ENCODE measurements at regions not wholly inside any gene's neighbourhood (a gene's known extent, or its start where the extent isn't known, plus 50 kb on each side); places are given as distances from the start of the nearest gene placed in this dataset.

DNA sequence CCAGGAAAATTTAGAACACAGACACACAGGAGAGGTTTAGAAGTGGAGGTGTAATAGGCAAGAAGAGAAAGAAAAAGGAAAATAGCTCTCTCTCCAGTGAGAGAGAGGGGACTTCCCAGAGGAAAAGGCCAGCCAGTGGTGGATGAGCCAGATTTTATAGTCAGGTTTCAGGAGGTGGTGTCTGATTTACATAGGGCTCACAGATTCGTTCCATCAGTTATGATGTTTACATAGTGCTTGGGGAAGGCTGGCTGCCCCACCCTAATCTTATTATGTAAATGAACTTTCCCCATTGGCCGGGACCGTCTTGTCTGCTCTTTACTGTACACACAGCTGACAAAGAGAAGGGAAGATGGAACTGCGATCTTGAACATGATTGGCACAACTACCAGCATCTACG, 797.3 kb downstream of the PLA2G4A start:
- Histone ChIP-seq H2BK15ac (replicated peaks; ENCODE audit: low read depth) (no peak overlapping the region), H2BK5ac (ENCODE audit: low read length) (no peak overlapping the region), H3K4me3 (ENCODE audit: low read length) (no peak overlapping the region), H3K18ac (ENCODE audit: low read length) (peak overlapping the region; percentile 75), H3K9ac (ENCODE audit: low read length) (no peak overlapping the region), H3K56ac (ENCODE audit: low read length) (no peak overlapping the region), H2BK120ac (ENCODE audit: low read depth, low read length) (no peak overlapping the region), H3K27me3 (ENCODE audit: insufficient read depth, low read length, poor library complexity) (no peaks in the 10 kb centered on the region), H3K36me3 (ENCODE audit: control insufficient read depth, insufficient read depth, low read length) (no peaks in the 10 kb centered on the region), H3K23ac (ENCODE audit: low read length) (no peak overlapping the region), H3K4ac (ENCODE audit: low read depth, low read length) (no peak overlapping the region), H3K4me2 (ENCODE audit: low read length) (no peak overlapping the region), H3K79me1 (ENCODE audit: low read length) (no peaks in the 10 kb centered on the region), H3K27ac (ENCODE audit: low read depth, low read length) (no peak overlapping the region), H3K4me1 (ENCODE audit: control insufficient read depth, low read depth, low read length) (no peaks in the 10 kb centered on the region), H4K5ac (ENCODE audit: low read length) (no peak overlapping the region), H4K8ac (ENCODE audit: low read depth, low read length) (no peak overlapping the region), H2AK5ac (ENCODE audit: low read length) (no peak overlapping the region), H3K79me2 (ENCODE audit: control insufficient read depth, insufficient read depth, low read length) (no peaks in the 10 kb centered on the region)
- no CpG with 5 or more reads among the region's 5 CpGs for WGBS (ENCODE audit: extremely low coverage, insufficient coverage, low lambda C conversion rate)
- no peak for DNase-seq

DNA sequence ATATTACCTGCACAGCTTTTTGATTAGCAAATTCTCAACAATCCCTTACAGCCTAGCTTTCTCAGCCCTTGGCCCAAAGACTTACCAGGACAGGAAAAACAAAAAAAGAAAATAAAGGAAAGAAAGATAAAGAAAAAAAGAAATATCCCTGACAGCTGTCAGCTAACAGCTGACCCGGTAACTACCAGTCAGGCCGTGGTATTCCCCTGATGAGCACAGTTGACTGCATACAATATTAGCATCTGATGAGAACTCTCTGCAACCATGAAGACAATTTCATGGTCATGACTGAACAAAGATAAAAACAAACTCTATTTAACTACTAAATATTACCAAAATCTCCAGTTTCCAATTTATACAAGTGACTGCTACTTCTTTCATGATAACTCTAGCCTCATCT, 798.8 kb downstream of the PLA2G4A start:
- H4K8ac ChIP-seq (ENCODE audit: low read depth, low read length), result no peak overlapping the region
- no peaks in the 10 kb centered on the region for H3K27me3 ChIP-seq (ENCODE audit: insufficient read depth, low read length, poor library complexity)
- H3K4ac ChIP-seq (ENCODE audit: low read depth, low read length), result no peak overlapping the region
- no peak overlapping the region for H3K4me3 ChIP-seq (ENCODE audit: low read length)
- H3K9ac ChIP-seq (ENCODE audit: low read length), result no peak overlapping the region
- H3K27ac ChIP-seq (ENCODE audit: low read depth, low read length), result no peak overlapping the region
- no peak overlapping the region for H2BK5ac ChIP-seq (ENCODE audit: low read length)
- no CpG with 5 or more reads among the region's 2 CpGs for WGBS (ENCODE audit: extremely low coverage, insufficient coverage, low lambda C conversion rate)
- H3K79me2 ChIP-seq (ENCODE audit: control insufficient read depth, insufficient read depth, low read length), result no peaks in the 10 kb centered on the region
- H3K36me3 ChIP-seq (ENCODE audit: control insufficient read depth, insufficient read depth, low read length), result no peaks in the 10 kb centered on the region
- no peak overlapping the region for H2BK120ac ChIP-seq (ENCODE audit: low read depth, low read length)
- H3K4me1 ChIP-seq (ENCODE audit: control insufficient read depth, low read depth, low read length), result no peaks in the 10 kb centered on the region
- H4K5ac ChIP-seq (ENCODE audit: low read length), result no peak overlapping the region
- no peaks in the 10 kb centered on the region for H3K79me1 ChIP-seq (ENCODE audit: low read length)
- H3K18ac ChIP-seq (ENCODE audit: low read length), result no peak overlapping the region
- no peak overlapping the region for H3K23ac ChIP-seq (ENCODE audit: low read length)
- H2BK15ac ChIP-seq (replicated peaks; ENCODE audit: low read depth), result no peak overlapping the region
- no peak overlapping the region for H3K56ac ChIP-seq (ENCODE audit: low read length)
- H3K4me2 ChIP-seq (ENCODE audit: low read length), result no peak overlapping the region
- H2AK5ac ChIP-seq (ENCODE audit: low read length), result no peak overlapping the region
- DNase-seq, result no peak

DNA sequence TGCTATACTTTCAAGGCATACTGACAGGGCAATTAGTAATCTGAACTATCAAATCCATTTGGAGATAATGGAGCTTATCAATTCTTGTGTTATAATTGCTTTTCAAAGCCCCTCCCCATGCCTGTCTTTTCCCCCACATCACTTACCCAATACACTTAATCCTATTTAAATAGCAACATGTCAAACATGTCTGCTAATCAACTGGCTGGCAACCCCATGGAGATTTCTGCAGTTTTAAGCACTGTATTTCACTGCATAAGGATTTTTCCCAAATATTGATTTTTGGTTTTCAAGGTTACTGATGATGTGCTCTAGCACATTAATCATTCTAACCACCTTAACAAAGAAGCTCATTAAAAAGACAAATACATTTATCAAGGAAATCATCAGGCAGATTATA, 800.3 kb downstream of the PLA2G4A start:
- H2BK5ac ChIP-seq (ENCODE audit: low read length), result no peak overlapping the region
- no peak overlapping the region for H3K4me2 ChIP-seq (ENCODE audit: low read length)
- no peaks in the 10 kb centered on the region for H3K4me1 ChIP-seq (ENCODE audit: control insufficient read depth, low read depth, low read length)
- no peak overlapping the region for H3K23ac ChIP-seq (ENCODE audit: low read length)
- no peaks in the 10 kb centered on the region for H3K27me3 ChIP-seq (ENCODE audit: insufficient read depth, low read length, poor library complexity)
- H3K4ac ChIP-seq (ENCODE audit: low read depth, low read length), result no peak overlapping the region
- no peak overlapping the region for H3K18ac ChIP-seq (ENCODE audit: low read length)
- H3K36me3 ChIP-seq (ENCODE audit: control insufficient read depth, insufficient read depth, low read length), result no peaks in the 10 kb centered on the region
- H2AK5ac ChIP-seq (ENCODE audit: low read length), result no peak overlapping the region
- no peak overlapping the region for H4K8ac ChIP-seq (ENCODE audit: low read depth, low read length)
- H3K79me2 ChIP-seq (ENCODE audit: control insufficient read depth, insufficient read depth, low read length), result no peaks in the 10 kb centered on the region
- DNase-seq, result peak; percentile 27
- no peak overlapping the region for H3K56ac ChIP-seq (ENCODE audit: low read length)
- H3K4me3 ChIP-seq (ENCODE audit: low read length), result no peak overlapping the region
- no peak overlapping the region for H4K5ac ChIP-seq (ENCODE audit: low read length)
- no peak overlapping the region for H2BK15ac ChIP-seq (replicated peaks; ENCODE audit: low read depth)
- H3K27ac ChIP-seq (ENCODE audit: low read depth, low read length), result no peak overlapping the region
- H2BK120ac ChIP-seq (ENCODE audit: low read depth, low read length), result no peak overlapping the region
- H3K79me1 ChIP-seq (ENCODE audit: low read length), result no peaks in the 10 kb centered on the region
- no peak overlapping the region for H3K9ac ChIP-seq (ENCODE audit: low read length)

DNA sequence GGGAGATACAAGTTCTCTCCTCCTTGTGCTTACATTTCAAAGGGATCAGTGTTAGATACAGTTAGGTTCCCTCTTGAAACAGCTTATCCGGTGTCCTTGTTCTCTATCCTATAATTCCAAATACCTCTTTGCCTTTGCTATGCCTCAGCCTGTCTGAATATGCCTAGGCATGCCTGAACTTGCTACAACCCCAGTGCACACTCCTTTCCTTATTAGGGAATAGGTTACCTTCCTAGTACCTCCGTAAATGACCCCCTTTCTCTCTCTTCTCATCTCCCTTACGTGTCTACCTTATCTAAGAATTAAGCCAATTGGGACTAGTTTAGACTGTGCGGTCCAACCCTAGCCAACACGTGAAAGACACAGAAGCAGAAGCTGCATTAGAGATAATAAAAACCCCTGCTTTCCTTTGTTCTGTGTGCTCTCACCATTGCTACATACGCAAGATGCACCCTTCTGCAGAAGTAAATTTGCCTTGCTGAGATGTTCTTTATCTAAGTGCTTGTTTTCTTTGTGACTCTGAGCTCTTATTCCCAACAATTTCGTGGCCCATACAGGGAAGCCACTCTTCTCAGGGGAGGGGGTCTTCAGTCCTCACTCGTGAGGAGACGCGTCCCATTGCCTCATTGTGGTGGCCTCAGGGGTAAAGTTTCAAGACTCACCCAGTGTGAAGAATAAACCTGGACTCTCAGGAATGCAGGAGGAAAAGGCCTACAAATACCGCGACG, 802.1 kb downstream of the PLA2G4A start:
- no peak overlapping the region for H3K23ac ChIP-seq (ENCODE audit: low read length)
- no peaks in the 10 kb centered on the region for H3K79me2 ChIP-seq (ENCODE audit: control insufficient read depth, insufficient read depth, low read length)
- H2BK120ac ChIP-seq (ENCODE audit: low read depth, low read length), result no peak overlapping the region
- no peak overlapping the region for H4K5ac ChIP-seq (ENCODE audit: low read length)
- no peak overlapping the region for H3K4me3 ChIP-seq (ENCODE audit: low read length)
- H3K4ac ChIP-seq (ENCODE audit: low read depth, low read length), result no peak overlapping the region
- no peak overlapping the region for H3K18ac ChIP-seq (ENCODE audit: low read length)
- DNase-seq, result peak; percentile 11
- no peaks in the 10 kb centered on the region for H3K4me1 ChIP-seq (ENCODE audit: control insufficient read depth, low read depth, low read length)
- no peaks in the 10 kb centered on the region for H3K79me1 ChIP-seq (ENCODE audit: low read length)
- H2BK15ac ChIP-seq (replicated peaks; ENCODE audit: low read depth), result no peak overlapping the region
- H3K56ac ChIP-seq (ENCODE audit: low read length), result no peak overlapping the region
- no peaks in the 10 kb centered on the region for H3K36me3 ChIP-seq (ENCODE audit: control insufficient read depth, insufficient read depth, low read length)
- H2BK5ac ChIP-seq (ENCODE audit: low read length), result no peak overlapping the region
- H3K4me2 ChIP-seq (ENCODE audit: low read length), result no peak overlapping the region
- H3K9ac ChIP-seq (ENCODE audit: low read length), result no peak overlapping the region
- H3K27me3 ChIP-seq (ENCODE audit: insufficient read depth, low read length, poor library complexity), result no peaks in the 10 kb centered on the region
- no peak overlapping the region for H4K8ac ChIP-seq (ENCODE audit: low read depth, low read length)
- H3K27ac ChIP-seq (ENCODE audit: low read depth, low read length), result no peak overlapping the region
- no peak overlapping the region for H2AK5ac ChIP-seq (ENCODE audit: low read length)
- no CpG with 5 or more reads among the region's 13 CpGs for WGBS (ENCODE audit: extremely low coverage, insufficient coverage, low lambda C conversion rate)

DNA sequence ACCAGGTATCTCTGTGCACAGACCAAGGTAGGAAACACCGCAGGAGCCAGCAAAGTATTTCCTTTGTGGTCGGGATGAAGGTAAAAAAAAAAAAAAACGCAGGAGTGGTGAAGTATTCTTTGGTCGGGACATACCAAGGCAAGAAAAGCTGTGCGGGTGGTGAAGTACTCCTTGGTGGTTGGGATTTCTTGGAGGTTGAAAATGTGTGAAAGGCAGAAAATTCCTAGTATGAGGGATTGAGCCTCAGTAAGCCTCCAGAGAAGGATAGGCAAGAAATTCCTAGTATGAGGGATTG, 802.6 kb downstream of the PLA2G4A start:
- DNase-seq, result no peak
- no peak overlapping the region for H3K56ac ChIP-seq (ENCODE audit: low read length)
- no CpG with 5 or more reads among the region's 5 CpGs for WGBS (ENCODE audit: extremely low coverage, insufficient coverage, low lambda C conversion rate)
- H3K23ac ChIP-seq (ENCODE audit: low read length), result no peak overlapping the region
- H3K4me3 ChIP-seq (ENCODE audit: low read length), result no peak overlapping the region
- H3K36me3 ChIP-seq (ENCODE audit: control insufficient read depth, insufficient read depth, low read length), result no peaks in the 10 kb centered on the region
- H3K27me3 ChIP-seq (ENCODE audit: insufficient read depth, low read length, poor library complexity), result no peaks in the 10 kb centered on the region
- no peak overlapping the region for H2AK5ac ChIP-seq (ENCODE audit: low read length)
- H4K5ac ChIP-seq (ENCODE audit: low read length), result no peak overlapping the region
- no peak overlapping the region for H2BK5ac ChIP-seq (ENCODE audit: low read length)
- H3K4me1 ChIP-seq (ENCODE audit: control insufficient read depth, low read depth, low read length), result no peaks in the 10 kb centered on the region
- H4K8ac ChIP-seq (ENCODE audit: low read depth, low read length), result no peak overlapping the region
- H3K9ac ChIP-seq (ENCODE audit: low read length), result no peak overlapping the region
- H2BK120ac ChIP-seq (ENCODE audit: low read depth, low read length), result no peak overlapping the region
- H3K18ac ChIP-seq (ENCODE audit: low read length), result no peak overlapping the region
- H3K79me1 ChIP-seq (ENCODE audit: low read length), result no peaks in the 10 kb centered on the region
- H2BK15ac ChIP-seq (replicated peaks; ENCODE audit: low read depth), result no peak overlapping the region
- H3K79me2 ChIP-seq (ENCODE audit: control insufficient read depth, insufficient read depth, low read length), result no peaks in the 10 kb centered on the region
- H3K4ac ChIP-seq (ENCODE audit: low read depth, low read length), result no peak overlapping the region
- H3K27ac ChIP-seq (ENCODE audit: low read depth, low read length), result no peak overlapping the region
- H3K4me2 ChIP-seq (ENCODE audit: low read length), result no peak overlapping the region

DNA sequence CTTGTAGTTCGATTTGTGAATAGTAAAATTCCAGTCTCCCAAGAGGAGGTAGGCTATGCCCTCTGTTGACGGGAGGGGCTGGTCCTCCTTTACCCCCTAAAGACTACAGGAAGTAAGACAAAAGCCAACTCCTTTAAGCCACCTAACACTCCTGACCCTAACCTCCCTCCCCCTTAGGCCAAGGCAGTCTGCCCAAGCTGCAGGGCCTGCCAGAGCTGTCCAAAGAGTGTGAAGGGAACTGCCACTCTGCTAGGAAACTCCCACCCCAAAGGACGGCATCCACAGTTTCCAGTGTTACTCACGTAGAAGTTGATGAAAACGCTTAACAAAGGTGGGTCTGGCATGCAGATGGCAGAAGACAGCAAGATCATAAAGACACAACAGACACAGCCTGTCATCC, 803.2 kb downstream of the PLA2G4A start:
- Histone ChIP-seq H3K9ac (ENCODE audit: low read length) (no peak overlapping the region), H3K79me2 (ENCODE audit: control insufficient read depth, insufficient read depth, low read length) (no peaks in the 10 kb centered on the region), H3K27me3 (ENCODE audit: insufficient read depth, low read length, poor library complexity) (no peaks in the 10 kb centered on the region), H3K4me2 (ENCODE audit: low read length) (no peak overlapping the region), H3K18ac (ENCODE audit: low read length) (no peak overlapping the region), H3K4ac (ENCODE audit: low read depth, low read length) (no peak overlapping the region), H3K27ac (ENCODE audit: low read depth, low read length) (no peak overlapping the region), H4K5ac (ENCODE audit: low read length) (no peak overlapping the region), H3K4me3 (ENCODE audit: low read length) (no peak overlapping the region), H2AK5ac (ENCODE audit: low read length) (no peak overlapping the region), H2BK5ac (ENCODE audit: low read length) (no peak overlapping the region), H4K8ac (ENCODE audit: low read depth, low read length) (no peak overlapping the region), H2BK120ac (ENCODE audit: low read depth, low read length) (no peak overlapping the region), H3K4me1 (ENCODE audit: control insufficient read depth, low read depth, low read length) (no peaks in the 10 kb centered on the region), H3K56ac (ENCODE audit: low read length) (no peak overlapping the region), H2BK15ac (replicated peaks; ENCODE audit: low read depth) (no peak overlapping the region), H3K79me1 (ENCODE audit: low read length) (no peaks in the 10 kb centered on the region), H3K23ac (ENCODE audit: low read length) (no peak overlapping the region), H3K36me3 (ENCODE audit: control insufficient read depth, insufficient read depth, low read length) (no peaks in the 10 kb centered on the region)
- no CpG with 5 or more reads among the region's 5 CpGs for WGBS (ENCODE audit: extremely low coverage, insufficient coverage, low lambda C conversion rate)
- no peak for DNase-seq
